Peyer's patch (tissue), 4 donors: ENCODE measurements at regions not wholly inside any gene's neighbourhood (a gene's known extent, or its start where the extent isn't known, plus 50 kb on each side); places are given as distances from the start of the nearest gene placed in this dataset.

ENCODE experiments used
- DNase-seq, 3 donors: peaks; one replicate each; pipeline ENCODE4 v3.0.0-alpha.2; 2017 to 2019
- H3K27ac ChIP-seq, 4 donors: fragments of 200-600 bp; sonication (generic); one replicate each; pipeline ENCODE4 v1.5.1; 2016 to 2019
- H3K27me3 ChIP-seq, 2 donors: fragments of 200-600 bp; sonication (generic); one replicate each; pipeline ENCODE4 v1.5.1; 2019
- H3K36me3 ChIP-seq, 3 donors: fragments of 200-600 bp; sonication (generic); one replicate each; pipeline ENCODE4 v1.5.1; 2016 to 2019
- H3K4me1 ChIP-seq, 4 donors: fragments of 200-600 bp; sonication (generic); one replicate each; pipeline ENCODE4 v1.5.1; 2016 to 2019
- H3K4me3 ChIP-seq, 4 donors: fragments of 200-600 bp; sonication (generic); 1 replicate in 3 of 4; 2 replicates in 1 of 4; pipeline ENCODE4 v1.5.1; 2016 to 2019; ENCODE audit warnings: mild to moderate bottlenecking in 1 of 4
- H3K9me3 ChIP-seq, 4 donors: fragments of 200-600 bp; sonication (generic); one replicate each; pipeline ENCODE4 v1.5.1; 2016 to 2019; ENCODE audit warnings: mild to moderate bottlenecking in 1 of 4
- POLR2A ChIP-seq, 2 donors: fragments of 450-650 bp; IDR thresholded peaks; one replicate each; pipeline ENCODE4 v1.5.1; 2017; ENCODE audit warnings: antibody characterized with exemption in 2 of 2, mild to moderate bottlenecking in 2 of 2, moderate library complexity in 2 of 2
- TF ChIP-seq, protein P1 (sequence below), 6 experiments: fragments of 450-650 bp in 4 of 6; fragments of 200-600 bp in 2 of 6; sonication (generic) in 1 of 6; IDR thresholded peaks; one replicate each; pipeline ENCODE4 v1.5.1; 2017 to 2019; ENCODE audit warnings: antibody characterized with exemption in 6 of 6, mild to moderate bottlenecking in 3 of 6, moderate library complexity in 1 of 6

DNA sequence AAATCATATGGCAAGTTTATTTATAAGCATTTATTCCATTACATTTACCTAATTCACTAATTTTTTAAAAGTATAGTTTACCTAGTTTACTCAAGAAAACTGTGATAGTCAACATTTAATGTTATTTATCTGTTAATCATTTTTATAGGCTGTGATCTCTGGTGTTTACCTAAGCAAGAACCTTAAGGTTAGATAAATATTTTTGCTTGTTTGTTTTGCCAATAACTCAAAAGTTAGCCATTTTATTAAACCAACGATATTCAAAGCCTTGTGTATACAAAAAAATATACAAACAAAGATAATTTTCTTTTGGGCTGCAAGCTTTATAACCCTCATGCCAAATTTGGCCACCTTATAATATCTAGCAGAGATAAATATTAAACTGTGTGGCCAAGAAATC is 157.3 kb downstream of the SLCO1B3 start:
- no peak overlapping the region for H3K4me3 ChIP-seq

DNA sequence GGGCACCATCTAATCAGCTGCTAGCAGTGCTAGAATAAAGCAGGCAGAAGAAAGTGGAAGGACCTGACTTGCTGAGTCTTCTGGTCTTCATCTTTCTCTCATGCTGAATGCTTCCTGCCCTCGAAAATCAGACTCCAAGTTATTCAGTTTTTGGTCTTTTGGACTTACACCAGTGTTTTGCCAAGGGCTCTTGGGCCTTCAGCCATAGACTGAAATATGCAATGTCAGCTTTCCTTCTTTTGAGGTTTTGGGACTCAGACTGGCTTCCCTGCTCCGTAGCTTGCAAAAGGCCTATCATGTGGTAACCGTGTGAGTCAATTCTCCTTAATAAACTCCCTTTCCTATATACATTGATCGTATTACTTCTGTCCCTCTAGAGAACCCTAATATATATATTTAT is 159.3 kb downstream of the SLCO1B3 start:
- Histone ChIP-seq H3K4me1 (no peaks in the 10 kb centered on the region), H3K9me3 (no peaks in the 10 kb centered on the region), H3K27ac (no peak overlapping the region), H3K4me3 (no peak overlapping the region), H3K27me3 (no peaks in the 10 kb centered on the region), H3K36me3 (no peaks in the 10 kb centered on the region)
- no peak for DNase-seq
- TF ChIP-seq, protein P1, sequence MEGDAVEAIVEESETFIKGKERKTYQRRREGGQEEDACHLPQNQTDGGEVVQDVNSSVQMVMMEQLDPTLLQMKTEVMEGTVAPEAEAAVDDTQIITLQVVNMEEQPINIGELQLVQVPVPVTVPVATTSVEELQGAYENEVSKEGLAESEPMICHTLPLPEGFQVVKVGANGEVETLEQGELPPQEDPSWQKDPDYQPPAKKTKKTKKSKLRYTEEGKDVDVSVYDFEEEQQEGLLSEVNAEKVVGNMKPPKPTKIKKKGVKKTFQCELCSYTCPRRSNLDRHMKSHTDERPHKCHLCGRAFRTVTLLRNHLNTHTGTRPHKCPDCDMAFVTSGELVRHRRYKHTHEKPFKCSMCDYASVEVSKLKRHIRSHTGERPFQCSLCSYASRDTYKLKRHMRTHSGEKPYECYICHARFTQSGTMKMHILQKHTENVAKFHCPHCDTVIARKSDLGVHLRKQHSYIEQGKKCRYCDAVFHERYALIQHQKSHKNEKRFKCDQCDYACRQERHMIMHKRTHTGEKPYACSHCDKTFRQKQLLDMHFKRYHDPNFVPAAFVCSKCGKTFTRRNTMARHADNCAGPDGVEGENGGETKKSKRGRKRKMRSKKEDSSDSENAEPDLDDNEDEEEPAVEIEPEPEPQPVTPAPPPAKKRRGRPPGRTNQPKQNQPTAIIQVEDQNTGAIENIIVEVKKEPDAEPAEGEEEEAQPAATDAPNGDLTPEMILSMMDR (IDR thresholded peaks at IDR 0.05) = no peak
- TF ChIP-seq POLR2A (IDR thresholded peaks at IDR 0.05) = no peak

More for the DNA sequence above, 157.3 kb downstream of the SLCO1B3 start:
- Histone ChIP-seq H3K27me3 (no peaks in the 10 kb centered on the region), H3K9me3 (no peaks in the 10 kb centered on the region), H3K4me1 (no peaks in the 10 kb centered on the region), H3K27ac (no peak overlapping the region), H3K36me3 (no peaks in the 10 kb centered on the region)
- TF ChIP-seq, protein P1 (IDR thresholded peaks at IDR 0.05) = no peak
- no peak for TF ChIP-seq POLR2A (IDR thresholded peaks at IDR 0.05)
- DNase-seq = no peak

DNA sequence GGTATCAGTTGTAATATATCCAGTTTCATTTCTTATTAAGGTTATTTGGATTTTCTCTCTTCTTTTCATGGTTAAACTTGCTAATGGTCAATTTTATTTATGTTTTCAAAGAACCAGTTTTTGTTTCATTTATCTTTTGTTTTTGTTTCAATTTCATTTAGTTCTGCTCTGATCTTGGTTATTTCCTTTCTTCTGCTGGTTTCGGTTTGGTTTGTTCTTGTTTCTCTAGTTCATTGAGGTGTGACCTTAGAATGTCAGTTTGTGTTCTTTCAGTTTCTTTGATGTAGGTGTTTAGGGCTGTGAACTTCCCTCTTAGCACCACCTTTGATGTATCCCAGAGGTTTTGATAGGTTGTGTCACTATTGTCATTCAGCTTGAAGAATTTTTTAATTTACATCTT is 145.6 kb upstream of the SLCO1B1 start:
- TF ChIP-seq, protein P1 (IDR thresholded peaks at IDR 0.05) = no peak
- TF ChIP-seq POLR2A (IDR thresholded peaks at IDR 0.05) = no peak
- Histone ChIP-seq H3K27me3 (no peaks in the 10 kb centered on the region), H3K4me1 (no peaks in the 10 kb centered on the region), H3K4me3 (no peak overlapping the region), H3K9me3 (no peaks in the 10 kb centered on the region), H3K36me3 (no peaks in the 10 kb centered on the region), H3K27ac (no peak overlapping the region)
- DNase-seq = no peak

DNA sequence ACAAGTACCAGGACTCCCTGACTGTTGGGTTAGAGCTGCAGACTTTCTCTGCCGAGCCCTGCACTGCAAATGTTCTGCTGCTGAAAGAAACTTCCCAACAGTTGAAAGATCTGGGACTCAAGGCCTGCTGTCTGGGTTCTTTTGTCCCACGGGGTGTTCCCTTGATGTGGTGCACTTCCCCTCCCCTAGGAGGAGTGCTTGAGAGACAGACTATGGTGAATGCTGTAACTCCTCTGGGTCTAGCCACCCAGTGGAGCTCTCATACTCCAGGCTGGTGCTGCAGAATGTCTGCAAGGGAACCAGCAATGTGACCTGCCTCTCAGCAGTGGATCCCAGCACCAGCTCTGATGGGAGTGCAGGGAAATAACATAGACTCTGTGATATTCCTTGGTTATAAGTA is 129.2 kb upstream of the SLCO1B1 start:
- TF ChIP-seq POLR2A (IDR thresholded peaks at IDR 0.05) = no peak
- TF ChIP-seq, protein P1 (IDR thresholded peaks at IDR 0.05) = no peak
- H3K4me3 ChIP-seq = no peak overlapping the region
- no peaks in the 10 kb centered on the region for H3K27me3 ChIP-seq
- H3K36me3 ChIP-seq = no peaks in the 10 kb centered on the region
- H3K9me3 ChIP-seq = no peaks in the 10 kb centered on the region
- H3K4me1 ChIP-seq = no peaks in the 10 kb centered on the region
- H3K27ac ChIP-seq = no peak overlapping the region
- DNase-seq = no peak

DNA sequence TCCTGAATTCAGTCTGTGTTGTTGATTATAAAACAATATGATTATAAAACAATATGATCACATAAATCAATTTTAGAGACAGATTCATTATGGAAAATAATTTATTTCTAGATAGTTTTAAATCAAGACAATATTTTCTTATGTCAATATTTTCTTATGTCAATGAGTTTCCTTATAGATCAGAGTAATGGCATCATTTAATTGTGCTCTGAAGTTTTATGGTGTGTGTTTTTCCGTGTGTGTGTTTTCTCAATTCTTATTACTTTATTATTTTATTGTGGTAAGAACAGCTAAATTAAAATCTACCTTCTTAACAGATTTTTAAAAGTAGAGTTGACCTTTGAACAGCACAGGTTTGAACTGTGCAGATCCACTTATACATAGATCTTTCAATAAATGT is 105.3 kb upstream of the SLCO1B1 start:
- no peaks in the 10 kb centered on the region for H3K27me3 ChIP-seq
- no peaks in the 10 kb centered on the region for H3K4me1 ChIP-seq
- TF ChIP-seq, protein P1 (IDR thresholded peaks at IDR 0.05) = no peak
- TF ChIP-seq POLR2A (IDR thresholded peaks at IDR 0.05) = no peak
- H3K36me3 ChIP-seq = no peaks in the 10 kb centered on the region
- no peak overlapping the region for H3K27ac ChIP-seq
- no peak overlapping the region for H3K4me3 ChIP-seq
- no peak for DNase-seq
- no peaks in the 10 kb centered on the region for H3K9me3 ChIP-seq

DNA sequence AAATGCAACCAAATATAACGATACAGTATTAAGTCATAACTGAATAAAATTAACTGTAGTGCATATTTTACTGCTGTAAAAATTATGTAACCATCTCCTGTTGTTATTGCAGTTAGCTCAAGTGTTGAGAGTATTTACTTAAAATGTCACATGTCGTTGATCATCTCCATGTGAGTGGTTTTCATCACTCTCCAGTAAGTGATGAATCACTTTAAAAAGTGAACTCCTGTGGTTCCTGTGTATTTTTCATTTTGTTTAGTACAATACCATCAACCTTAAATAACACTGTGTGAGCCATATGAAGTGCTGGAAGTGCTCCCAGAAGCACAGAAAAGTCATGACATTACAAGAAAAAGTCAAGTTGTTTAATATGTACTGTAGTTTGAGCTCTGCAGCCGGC is 104.7 kb upstream of the SLCO1B1 start:
- no peak for TF ChIP-seq POLR2A (IDR thresholded peaks at IDR 0.05)
- TF ChIP-seq, protein P1 (IDR thresholded peaks at IDR 0.05) = no peak
- DNase-seq = no peak
- Histone ChIP-seq H3K27me3 (no peaks in the 10 kb centered on the region), H3K4me1 (no peaks in the 10 kb centered on the region), H3K9me3 (no peaks in the 10 kb centered on the region), H3K27ac (no peak overlapping the region), H3K36me3 (no peaks in the 10 kb centered on the region), H3K4me3 (no peak overlapping the region)
